VCaP (cell line): ENCODE measurements at regions not wholly inside any gene's neighbourhood (a gene's known extent, or its start where the extent isn't known, plus 50 kb on each side); places are given as distances from the start of the nearest gene placed in this dataset.

ENCODE experiments used
- H3K27ac ChIP-seq: fragments of 450-650 bp; 2 replicates; pipeline ENCODE4 v1.5.1; 2017
- CTCF ChIP-seq: fragments of 450-650 bp; conservative IDR thresholded peaks from 2 replicates; pipeline ENCODE4 v1.5.1; 2017; ENCODE audit warnings: mild to moderate bottlenecking, moderate library complexity

GRCh38 chr9:27848315-27848714 is 275.0 kb upstream of the C9orf72 start:
- H3K27ac ChIP-seq: no peak overlapping the region
- TF ChIP-seq CTCF: no peak

- H3K27ac ChIP-seq: no peak overlapping the region
- no peak for TF ChIP-seq CTCF
Measured at GRCh38 chr9:27851858-27852257, 278.6 kb upstream of the C9orf72 start.

GRCh38 chr9:27853529-27853928 is 280.2 kb upstream of the C9orf72 start:
- no peak overlapping the region for H3K27ac ChIP-seq
- TF ChIP-seq CTCF: no peak

- no peak overlapping the region for H3K27ac ChIP-seq
- TF ChIP-seq CTCF: no peak
Measured at GRCh38 chr9:27856054-27856453, 282.8 kb upstream of the C9orf72 start.

GRCh38 chr9:27856748-27857147 is 283.5 kb upstream of the C9orf72 start:
- no peak for TF ChIP-seq CTCF
- H3K27ac ChIP-seq: no peak overlapping the region

- no peak for TF ChIP-seq CTCF
- H3K27ac ChIP-seq: no peak overlapping the region
Measured at GRCh38 chr9:27861887-27862286, 288.6 kb upstream of the C9orf72 start.

- TF ChIP-seq CTCF: no peak
- no peak overlapping the region for H3K27ac ChIP-seq
Measured at GRCh38 chr9:27864644-27865438, 291.6 kb upstream of the C9orf72 start.
